T47D (cell line): ENCODE measurements at regions not wholly inside any gene's neighbourhood (a gene's known extent, or its start where the extent isn't known, plus 50 kb on each side); places are given as distances from the start of the nearest gene placed in this dataset.

Experiments
- DNase-seq, 2 experiments: peaks; one replicate each; pipeline versions ENCODE4 v3.0.0 to v3.0.0-alpha.2; 2011 to 2012; ENCODE audit warnings: low read depth in 1 of 2, low spot score in 1 of 2
- JUND ChIP-seq: IDR thresholded peaks from 2 replicates; pipeline ENCODE4 v1.6.1; 2012; ENCODE audit warnings: low read depth
- in situ Hi-C: cut with HindIII; loops from 2 replicates; pipeline ENCODE4 v1.10.0; 2016; ENCODE audit warnings: low sequenced_read_pairs, low pct_unique_long_range_greater_than_20kb

DNA sequence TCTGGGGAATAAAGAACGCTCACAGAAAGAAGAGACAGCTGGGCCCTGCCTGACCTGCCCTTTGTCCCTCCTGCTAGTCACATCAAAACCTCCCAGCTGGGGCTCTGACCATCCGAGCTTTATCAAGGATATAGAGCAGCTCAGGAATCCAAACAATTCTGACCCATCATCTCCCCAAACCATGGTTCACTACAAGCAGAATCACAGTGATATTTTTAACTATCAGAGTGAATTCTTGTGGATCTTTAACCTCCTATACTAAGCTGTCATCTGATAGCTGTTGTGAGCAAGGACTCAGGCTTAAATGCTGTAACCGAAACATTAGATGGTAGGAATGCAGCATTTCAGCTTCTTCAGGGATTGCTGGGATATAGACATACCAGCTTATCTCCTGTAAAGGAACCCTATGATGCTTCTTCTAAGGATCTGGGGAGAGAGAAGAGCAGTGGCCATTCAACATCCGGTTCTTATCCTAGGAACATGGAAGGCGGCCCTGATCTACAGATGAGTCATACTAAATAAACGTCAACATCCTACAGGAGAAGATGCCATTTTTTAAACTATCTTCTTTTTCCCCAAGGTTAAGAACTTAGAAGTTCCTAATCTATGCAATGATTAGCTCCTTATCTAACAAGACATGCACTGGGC, 84.7 kb upstream of the AKIP1 start:
- DNase-seq = no peak
- TF ChIP-seq JUND = no peak
- in situ Hi-C loops = no loop called here

DNA sequence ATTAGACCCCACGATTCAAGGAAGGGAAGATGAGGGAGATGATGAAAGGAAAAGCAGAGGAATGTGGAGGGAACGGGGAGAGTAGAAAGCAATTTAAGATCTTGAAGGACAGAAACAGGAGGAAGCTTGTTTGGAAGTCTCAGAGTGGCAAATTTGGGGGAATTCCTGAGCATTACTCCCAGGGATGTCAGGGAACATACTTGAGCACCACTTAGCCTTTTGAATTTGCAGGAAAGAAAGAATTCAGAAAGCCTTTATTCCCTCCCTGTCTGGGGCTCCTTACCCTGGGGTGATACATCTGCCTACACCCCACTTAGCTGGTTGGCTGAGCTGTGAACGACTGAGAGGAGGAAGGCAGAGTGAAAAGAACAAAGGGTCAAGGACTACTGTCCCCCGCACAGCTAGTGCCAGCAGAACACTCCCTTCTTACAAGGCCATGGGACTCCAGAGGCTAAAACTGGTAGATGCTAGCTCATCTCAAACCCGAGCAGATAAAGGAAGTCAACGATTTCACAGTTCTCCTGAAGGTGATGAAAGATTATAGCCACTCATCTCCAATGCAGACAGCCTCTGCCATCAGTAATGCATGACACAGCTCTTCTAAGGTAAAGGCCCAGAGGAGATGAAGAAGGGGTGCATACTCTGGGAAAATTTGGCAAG, 84.0 kb upstream of the AKIP1 start:
- TF ChIP-seq JUND = no peak
- in situ Hi-C loops = no loop called here
- DNase-seq = no peak

DNA sequence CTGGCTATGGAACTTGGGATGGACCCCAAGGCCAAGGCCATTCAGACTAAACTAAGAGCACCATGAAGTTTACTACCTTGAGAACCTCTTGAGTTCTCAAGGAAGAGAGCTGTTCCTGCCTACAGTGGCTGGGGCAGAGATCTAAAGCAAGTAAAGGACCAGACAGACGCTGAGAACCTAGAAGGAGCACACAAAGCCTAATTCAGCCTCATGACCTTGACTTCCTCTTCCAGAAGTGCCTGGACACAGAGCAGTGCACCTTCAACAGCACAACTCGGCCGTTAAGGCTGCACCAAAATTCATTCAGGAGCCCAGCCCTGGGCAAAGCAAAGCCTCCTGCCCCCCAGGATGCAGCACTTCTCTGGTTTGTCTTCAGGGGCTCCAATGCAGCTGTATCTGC, 82.9 kb upstream of the AKIP1 start:
- no peak for TF ChIP-seq JUND
- in situ Hi-C loops = no loop called here
- DNase-seq = no peak

DNA sequence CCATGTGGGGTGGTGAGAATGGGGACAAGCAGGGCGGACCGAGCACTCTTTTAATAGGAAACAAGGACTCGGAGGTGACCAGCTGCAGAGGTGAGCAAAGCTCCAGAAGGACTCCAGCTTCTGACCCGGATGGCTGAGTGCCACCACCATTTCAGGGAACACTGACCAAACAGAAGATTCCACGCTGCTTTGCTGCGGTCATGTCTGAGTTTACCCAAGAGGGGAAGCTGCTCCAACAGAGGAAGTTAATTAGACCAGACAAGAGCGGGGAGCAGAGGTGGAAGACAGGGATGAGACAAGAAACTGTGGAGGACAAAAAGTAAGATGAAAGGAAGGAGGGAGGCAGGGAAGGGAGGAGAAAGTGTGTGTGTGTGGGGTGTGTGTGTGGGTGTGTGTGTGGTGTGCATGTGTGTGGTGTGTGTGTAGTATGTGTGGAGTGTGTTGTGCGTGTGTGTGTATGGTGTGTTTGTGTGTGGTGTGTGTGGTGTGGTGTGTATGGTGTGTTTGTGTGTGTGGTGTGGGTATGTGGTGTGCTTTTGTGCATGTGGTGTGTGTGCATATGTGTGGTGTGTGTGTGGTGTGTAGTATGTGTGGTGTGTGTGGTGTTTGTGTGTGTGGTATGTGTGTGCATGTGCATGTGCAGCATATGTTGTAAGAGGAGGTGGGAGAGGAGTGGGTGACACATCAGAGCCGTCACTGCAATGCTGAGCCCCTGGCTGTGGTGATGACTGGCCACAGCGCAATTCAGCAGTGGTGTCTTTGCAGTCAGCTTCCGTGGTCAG, 82.2 kb upstream of the AKIP1 start:
- in situ Hi-C loops = no loop called here
- no peak for TF ChIP-seq JUND
- DNase-seq = no peak

DNA sequence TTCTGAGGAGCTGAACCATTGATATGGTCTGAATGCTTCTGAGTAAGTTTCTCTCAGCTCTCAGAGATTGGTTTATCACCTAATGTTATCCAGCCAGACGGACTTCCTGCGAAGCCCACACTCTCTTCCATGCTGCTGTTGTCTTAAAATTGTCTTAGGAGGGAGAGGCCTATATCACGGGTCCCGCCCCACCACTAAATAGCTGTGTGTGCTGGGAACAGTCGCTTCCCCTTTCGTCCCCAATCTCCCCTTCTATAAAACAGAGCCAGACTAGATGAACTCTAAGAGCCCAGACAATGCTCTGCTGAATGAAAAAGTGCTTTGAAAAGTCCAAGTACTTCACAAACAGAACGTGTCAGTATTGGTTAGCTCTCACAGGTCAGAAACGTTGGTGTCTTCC, 81.4 kb upstream of the AKIP1 start:
- no peak for DNase-seq
- in situ Hi-C loops = no loop called here
- no peak for TF ChIP-seq JUND

DNA sequence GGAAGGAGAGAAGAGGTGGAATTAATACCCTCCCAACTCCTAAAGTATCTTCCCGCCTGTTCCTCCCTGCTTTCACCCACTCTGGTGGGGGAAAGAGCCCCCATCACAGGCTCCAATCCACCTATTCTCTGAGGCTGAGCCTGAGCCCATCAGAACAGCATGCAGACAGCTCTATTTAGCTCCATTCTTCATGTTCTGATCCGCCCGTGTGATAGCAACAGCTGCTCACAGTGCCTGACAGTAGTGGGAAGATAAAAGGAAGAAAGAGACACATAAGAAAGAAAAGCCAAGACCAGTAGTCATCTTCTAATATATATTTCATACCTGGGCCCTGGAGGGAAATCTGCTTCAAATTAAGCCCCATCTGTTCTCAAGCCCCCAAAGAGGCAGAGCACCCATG, 80.3 kb upstream of the AKIP1 start:
- TF ChIP-seq JUND = no peak
- DNase-seq = no peak
- in situ Hi-C loops = no loop called here

DNA sequence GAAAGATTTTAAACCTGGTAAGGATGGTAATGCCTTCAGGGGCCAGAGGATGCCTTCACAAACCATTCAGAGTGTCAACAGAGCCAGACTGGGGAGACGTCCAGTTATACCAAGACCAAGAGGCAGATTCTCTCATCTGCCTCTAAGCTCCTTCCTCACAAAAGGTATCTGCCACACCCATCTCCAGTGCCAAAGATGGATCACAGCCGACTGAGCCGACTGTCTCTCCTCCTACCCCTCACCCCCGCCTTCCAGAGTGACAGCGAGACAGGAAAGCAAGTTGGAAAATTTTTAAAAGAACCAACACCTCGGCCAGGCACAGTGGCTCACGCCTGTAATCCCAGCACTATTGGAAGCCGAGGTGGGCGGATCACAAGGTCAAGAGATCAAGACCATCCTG, 79.1 kb upstream of the AKIP1 start:
- DNase-seq = peak in 1 of 2 experiments; percentile 4
- in situ Hi-C loops = no loop called here
- no peak for TF ChIP-seq JUND

DNA sequence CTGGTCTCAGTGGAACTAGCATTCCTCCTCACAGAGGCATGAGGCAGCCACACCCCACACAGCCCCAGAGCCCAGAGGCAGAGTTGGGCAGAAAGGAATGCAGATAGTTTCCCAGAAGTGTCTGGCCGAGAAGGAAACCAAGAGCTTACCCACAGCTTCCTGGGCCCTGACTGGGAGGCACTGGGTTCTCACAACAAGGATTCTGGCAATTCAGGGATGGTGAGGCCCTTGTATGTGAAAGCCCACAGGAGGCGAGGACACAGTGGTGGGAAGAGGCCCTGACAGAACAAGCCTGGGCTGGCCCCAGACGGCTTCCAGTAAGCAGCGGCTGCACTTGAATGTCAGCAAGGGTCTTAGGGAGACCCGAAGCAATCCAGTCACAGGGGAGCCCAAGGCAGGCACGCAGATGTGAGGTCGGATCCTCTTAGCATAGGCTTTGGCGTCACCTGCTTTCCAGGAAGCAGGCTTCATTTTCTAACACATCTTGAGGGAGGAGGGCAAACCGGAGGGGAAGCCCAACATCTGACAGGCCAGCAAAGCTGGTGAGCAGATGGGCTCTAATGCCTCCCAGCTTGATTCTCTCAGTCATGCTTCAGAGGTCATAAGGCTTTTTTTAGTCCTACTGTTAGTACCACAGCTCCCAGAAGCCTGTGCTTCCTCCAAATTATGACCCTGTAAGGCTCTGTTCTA, 78.3 kb upstream of the AKIP1 start:
- DNase-seq = peak; percentile 41 to 55
- TF ChIP-seq JUND = no peak
- in situ Hi-C loops = no loop called here

DNA sequence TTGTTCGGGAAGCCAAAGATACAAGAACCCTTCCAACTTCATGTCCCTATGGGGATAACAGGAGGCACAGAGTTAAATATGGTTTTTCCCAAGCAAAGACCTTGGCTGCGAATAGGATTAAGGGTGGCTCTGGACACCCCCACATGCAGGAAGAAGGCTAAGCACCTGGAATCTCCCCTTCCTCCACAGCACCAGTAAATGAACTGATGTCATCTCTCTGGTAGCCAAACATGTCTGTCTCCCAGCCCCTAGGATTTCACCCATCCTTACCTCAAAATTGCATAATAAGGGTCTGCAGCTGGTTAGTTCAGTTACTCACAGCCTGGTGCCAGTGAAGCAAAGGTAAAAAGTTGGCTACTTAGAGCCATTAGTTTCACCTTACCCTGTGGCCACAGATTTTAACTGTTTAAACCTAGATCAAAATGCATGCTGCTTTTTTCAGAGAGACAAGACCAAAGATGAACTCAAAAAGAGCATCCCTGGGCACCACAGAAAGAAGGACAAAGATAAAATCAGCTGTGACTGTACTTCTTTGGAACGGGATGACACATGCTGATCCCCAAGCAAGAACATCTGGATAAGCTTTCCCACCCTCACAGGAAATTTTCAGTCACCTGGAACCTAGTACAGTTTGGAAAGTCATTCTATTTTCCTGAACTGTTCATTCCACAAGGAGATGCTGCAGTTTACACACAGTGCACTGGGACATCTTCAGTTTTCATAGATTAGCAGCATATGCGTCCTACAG, 77.2 kb upstream of the AKIP1 start:
- no peak for TF ChIP-seq JUND
- DNase-seq = no peak
- in situ Hi-C loops = no loop called here

DNA sequence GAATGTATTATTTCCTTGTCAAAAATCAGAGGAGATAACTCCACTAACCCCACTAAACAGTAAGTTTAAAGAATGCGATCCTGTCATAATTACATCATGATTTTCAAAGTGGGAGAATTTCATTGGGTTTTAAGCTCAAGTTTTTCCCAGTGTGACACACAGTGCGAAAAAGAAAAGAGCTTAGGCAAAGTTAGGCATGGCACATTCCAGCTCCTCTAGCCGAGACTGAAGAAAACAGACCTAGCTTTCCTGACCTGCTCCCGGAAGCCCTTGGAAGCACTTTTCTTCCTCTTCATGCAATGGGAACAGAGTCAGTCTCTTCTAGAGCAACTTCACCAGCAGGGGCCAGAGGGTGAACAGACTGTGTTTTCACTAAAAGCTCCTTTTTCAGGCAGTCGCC, 76.6 kb upstream of the AKIP1 start:
- in situ Hi-C loops = no loop called here
- DNase-seq = no peak
- TF ChIP-seq JUND = no peak

DNA sequence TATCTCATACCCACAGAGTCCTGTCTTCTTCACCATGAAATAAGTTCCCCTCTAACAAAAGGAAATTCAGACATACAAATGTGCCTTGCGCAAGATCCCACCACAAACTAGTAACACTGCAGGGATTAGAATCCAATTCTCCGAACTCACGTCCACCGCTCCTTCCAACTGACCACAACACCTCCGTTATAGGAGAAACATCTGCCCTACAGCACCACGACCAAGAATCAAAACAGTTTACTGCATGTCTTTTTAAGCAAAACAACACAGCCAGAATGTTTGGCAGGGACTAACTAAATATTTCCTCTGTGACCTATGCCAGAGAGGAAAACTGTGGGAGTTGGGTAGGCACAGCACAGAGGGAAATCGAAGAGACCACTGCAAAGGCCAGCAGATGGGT, 72.7 kb upstream of the AKIP1 start:
- no peak for TF ChIP-seq JUND
- DNase-seq = no peak
- in situ Hi-C loops = no loop called here

DNA sequence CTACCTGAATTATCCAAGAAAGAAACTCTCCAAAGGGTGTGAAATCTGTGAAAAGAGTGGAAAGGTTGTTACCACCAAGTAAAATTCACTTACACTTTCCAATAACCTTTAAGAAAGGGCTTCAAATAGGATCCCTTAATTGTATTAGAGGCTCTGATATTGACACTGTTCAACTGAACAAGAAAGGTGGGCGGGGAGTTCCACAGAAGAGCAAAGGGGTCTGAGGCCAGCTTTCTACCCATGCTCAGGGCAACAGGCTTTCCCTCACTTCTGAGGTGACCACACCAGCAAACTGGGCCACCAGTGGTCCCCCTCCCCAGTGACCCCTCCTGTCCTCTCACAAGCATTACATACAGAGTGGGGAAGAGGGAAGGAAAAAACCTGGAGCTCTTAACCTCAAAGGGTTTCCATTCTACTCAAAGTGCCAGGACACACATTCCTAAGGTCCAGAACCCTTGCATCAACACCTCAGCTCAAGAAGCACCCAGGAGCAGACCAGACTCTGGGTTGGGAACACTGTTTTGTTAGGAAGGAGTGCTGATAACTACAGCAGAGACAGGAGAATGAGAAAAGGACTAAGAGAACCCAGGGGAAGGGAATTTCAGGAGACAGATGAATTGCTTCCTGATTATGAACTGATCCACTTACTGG, 71.6 kb upstream of the AKIP1 start:
- no peak for DNase-seq
- in situ Hi-C loops = no loop called here

More for the DNA sequence above, 71.6 kb upstream of the AKIP1 start:
- TF ChIP-seq JUND = no peak
